ENCODE measurements at regions not wholly inside any gene's neighbourhood (a gene's known extent, or its start where the extent isn't known, plus 50 kb on each side); places are given as distances from the start of the nearest gene placed in this dataset.
"Not testable (repeated sequence)": the region's sequence is repeated elsewhere in the genome, so short reads cannot be mapped to it uniquely, and the experiment has no call there.

GRCh38 chr13:99792079-99792921, 179.3 kb downstream of the ZIC5 start:
- DNase-seq (ENCODE audit: low read depth): no peak

GRCh38 chr13:99782669-99783068, 188.9 kb downstream of the ZIC5 start:
- no peak for DNase-seq (ENCODE audit: low read depth)

GRCh38 chr13:99778500-99778899, 193.1 kb downstream of the ZIC5 start:
- no peak for DNase-seq (ENCODE audit: low read depth)

GRCh38 chr13:99777873-99778272, 193.7 kb downstream of the ZIC5 start:
- DNase-seq (ENCODE audit: low read depth): no peak

- no peak for DNase-seq (ENCODE audit: low read depth)
Observed at GRCh38 chr13:99774644-99775043, 196.9 kb downstream of the ZIC5 start.

- DNase-seq (ENCODE audit: low read depth): no peak
Observed at GRCh38 chr13:99768986-99769385, 202.6 kb downstream of the ZIC5 start.

- DNase-seq (ENCODE audit: low read depth): no peak
Observed at GRCh38 chr13:99766641-99767045, 204.9 kb downstream of the ZIC5 start.

GRCh38 chr13:99765869-99766268, 205.7 kb downstream of the ZIC5 start:
- no peak for DNase-seq (ENCODE audit: low read depth)

GRCh38 chr13:99760456-99760855, 211.1 kb downstream of the ZIC5 start:
- no peak for DNase-seq (ENCODE audit: low read depth)

- DNase-seq (ENCODE audit: low read depth): no peak
Observed at GRCh38 chr13:99759163-99759552, 212.4 kb downstream of the ZIC5 start.

- no peak for DNase-seq (ENCODE audit: low read depth)
Observed at GRCh38 chr13:99758460-99759162, 213.0 kb downstream of the ZIC5 start.

- no peak for DNase-seq (ENCODE audit: low read depth)
Observed at GRCh38 chr13:99757756-99758459, 213.7 kb downstream of the ZIC5 start.

GRCh38 chr13:99756281-99756680, 215.3 kb downstream of the ZIC5 start:
- no peak for DNase-seq (ENCODE audit: low read depth)

GRCh38 chr13:99754750-99755149, 216.8 kb downstream of the ZIC5 start:
- not testable (repeated sequence) for DNase-seq (ENCODE audit: low read depth)

GRCh38 chr13:99752373-99752772, 219.2 kb downstream of the ZIC5 start:
- no peak for DNase-seq (ENCODE audit: low read depth)

- no peak for DNase-seq (ENCODE audit: low read depth)
Observed at GRCh38 chr13:99751517-99752199, 219.9 kb downstream of the ZIC5 start.

- no peak for DNase-seq (ENCODE audit: low read depth)
Observed at GRCh38 chr13:99750951-99751350, 220.6 kb downstream of the ZIC5 start.

- no peak for DNase-seq (ENCODE audit: low read depth)
Observed at GRCh38 chr13:99749271-99750019, 222.1 kb downstream of the ZIC5 start.

GRCh38 chr13:99747403-99747710, 224.2 kb downstream of the ZIC5 start:
- DNase-seq (ENCODE audit: low read depth): no peak

- no peak for DNase-seq (ENCODE audit: low read depth)
Observed at GRCh38 chr13:99746637-99747402, 224.7 kb downstream of the ZIC5 start.
